ENCODE measurements at regions not wholly inside any gene's neighbourhood (a gene's known extent, or its start where the extent isn't known, plus 50 kb on each side); places are given as distances from the start of the nearest gene placed in this dataset.

DNA sequence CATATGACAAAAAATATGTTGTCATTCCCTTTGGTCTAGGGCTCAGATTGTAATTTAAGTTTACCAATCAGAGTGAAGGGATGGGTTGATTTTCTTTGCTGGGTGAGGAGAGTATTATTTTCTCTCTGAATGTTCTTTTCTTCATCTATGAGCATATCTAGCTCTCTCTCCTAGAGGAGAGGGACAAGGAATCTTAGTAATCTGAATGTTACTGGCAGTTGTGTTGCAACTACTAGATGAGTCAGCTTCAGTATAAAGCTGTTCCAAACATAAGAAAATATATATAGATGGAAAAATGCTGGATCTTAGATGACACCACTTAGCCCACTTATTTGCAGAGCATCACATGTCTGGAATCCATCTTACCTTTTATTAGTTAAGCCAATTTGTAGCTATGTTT lies 259.3 kb downstream of the TUSC1 start:
- BruUV-seq (replicated peaks), result no TSS peak
- no peaks in the 10 kb centered on the region for H3K36me3 ChIP-seq (ENCODE audit: insufficient read depth, low read length, poor library complexity, severe bottlenecking)
- ChIA-PET POLR2A (ENCODE audit: low non-redundant PET) (no interaction called here), CTCF (no interaction called here)
- DNase-seq (ENCODE audit: low spot score), result no peak
- H3K4me3 ChIP-seq (ENCODE audit: low read depth, low read length, poor library complexity, severe bottlenecking), result no peak overlapping the region
- no peaks in the 10 kb centered on the region for H3K9me3 ChIP-seq (ENCODE audit: low read depth, low read length, poor library complexity, severe bottlenecking)
- H3K4me1 ChIP-seq (ENCODE audit: insufficient read depth, low read length, poor library complexity, severe bottlenecking), result no peaks in the 10 kb centered on the region
- no peaks in the 10 kb centered on the region for H3K27me3 ChIP-seq (replicated peaks; ENCODE audit: insufficient read depth, low read depth, low read length, poor library complexity)
- TF ChIP-seq EZH2 (IDR thresholded peaks at IDR 0.05; ENCODE audit: borderline replicate concordance, low read depth, low read length, poor library complexity, severe bottlenecking), result no peak
- TF ChIP-seq, protein P1, sequence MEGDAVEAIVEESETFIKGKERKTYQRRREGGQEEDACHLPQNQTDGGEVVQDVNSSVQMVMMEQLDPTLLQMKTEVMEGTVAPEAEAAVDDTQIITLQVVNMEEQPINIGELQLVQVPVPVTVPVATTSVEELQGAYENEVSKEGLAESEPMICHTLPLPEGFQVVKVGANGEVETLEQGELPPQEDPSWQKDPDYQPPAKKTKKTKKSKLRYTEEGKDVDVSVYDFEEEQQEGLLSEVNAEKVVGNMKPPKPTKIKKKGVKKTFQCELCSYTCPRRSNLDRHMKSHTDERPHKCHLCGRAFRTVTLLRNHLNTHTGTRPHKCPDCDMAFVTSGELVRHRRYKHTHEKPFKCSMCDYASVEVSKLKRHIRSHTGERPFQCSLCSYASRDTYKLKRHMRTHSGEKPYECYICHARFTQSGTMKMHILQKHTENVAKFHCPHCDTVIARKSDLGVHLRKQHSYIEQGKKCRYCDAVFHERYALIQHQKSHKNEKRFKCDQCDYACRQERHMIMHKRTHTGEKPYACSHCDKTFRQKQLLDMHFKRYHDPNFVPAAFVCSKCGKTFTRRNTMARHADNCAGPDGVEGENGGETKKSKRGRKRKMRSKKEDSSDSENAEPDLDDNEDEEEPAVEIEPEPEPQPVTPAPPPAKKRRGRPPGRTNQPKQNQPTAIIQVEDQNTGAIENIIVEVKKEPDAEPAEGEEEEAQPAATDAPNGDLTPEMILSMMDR (conservative IDR thresholded peaks at IDR 0.05; ENCODE audit: low read depth, low read length), result no peak
- intact Hi-C loops (cut with micrococcal nuclease; ENCODE audit: unreplicated experiment), result no loop called here
- H3K27ac ChIP-seq (ENCODE audit: low read depth, low read length, poor library complexity, severe bottlenecking), result no peak overlapping the region

DNA sequence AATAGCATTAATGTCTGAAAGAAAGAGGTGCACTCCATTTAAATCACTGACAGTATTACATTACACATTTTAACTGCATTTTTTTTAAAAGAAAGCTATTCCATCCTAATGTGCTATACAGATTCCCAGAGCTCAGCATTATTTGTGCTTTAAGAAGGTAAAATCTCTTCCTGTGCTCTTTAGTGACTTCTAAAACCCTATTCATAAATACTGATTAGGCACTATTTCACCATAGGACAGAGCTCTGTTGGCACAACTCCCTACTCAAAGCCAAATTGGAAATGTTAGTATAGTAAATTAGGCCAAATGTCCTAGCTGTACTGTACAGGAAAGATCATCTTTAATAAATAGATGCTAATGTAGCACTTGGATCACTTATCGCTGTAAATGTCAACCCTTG lies 262.5 kb downstream of the TUSC1 start:
- DNase-seq (ENCODE audit: low spot score), result no peak
- Histone ChIP-seq H3K27ac (ENCODE audit: low read depth, low read length, poor library complexity, severe bottlenecking) (no peak overlapping the region), H3K4me1 (ENCODE audit: insufficient read depth, low read length, poor library complexity, severe bottlenecking) (no peaks in the 10 kb centered on the region), H3K36me3 (ENCODE audit: insufficient read depth, low read length, poor library complexity, severe bottlenecking) (no peaks in the 10 kb centered on the region), H3K27me3 (replicated peaks; ENCODE audit: insufficient read depth, low read depth, low read length, poor library complexity) (no peaks in the 10 kb centered on the region), H3K4me3 (ENCODE audit: low read depth, low read length, poor library complexity, severe bottlenecking) (no peak overlapping the region), H3K9me3 (ENCODE audit: low read depth, low read length, poor library complexity, severe bottlenecking) (no peaks in the 10 kb centered on the region)
- intact Hi-C loops (cut with micrococcal nuclease; ENCODE audit: unreplicated experiment), result no loop called here
- CTCF ChIA-PET, result no interaction called here
- POLR2A ChIA-PET (ENCODE audit: low non-redundant PET), result no interaction called here
- no TSS peak for BruUV-seq (replicated peaks)
- no peak for TF ChIP-seq EZH2 (IDR thresholded peaks at IDR 0.05; ENCODE audit: borderline replicate concordance, low read depth, low read length, poor library complexity, severe bottlenecking)
- TF ChIP-seq, protein P1 (conservative IDR thresholded peaks at IDR 0.05; ENCODE audit: low read depth, low read length), result no peak

DNA sequence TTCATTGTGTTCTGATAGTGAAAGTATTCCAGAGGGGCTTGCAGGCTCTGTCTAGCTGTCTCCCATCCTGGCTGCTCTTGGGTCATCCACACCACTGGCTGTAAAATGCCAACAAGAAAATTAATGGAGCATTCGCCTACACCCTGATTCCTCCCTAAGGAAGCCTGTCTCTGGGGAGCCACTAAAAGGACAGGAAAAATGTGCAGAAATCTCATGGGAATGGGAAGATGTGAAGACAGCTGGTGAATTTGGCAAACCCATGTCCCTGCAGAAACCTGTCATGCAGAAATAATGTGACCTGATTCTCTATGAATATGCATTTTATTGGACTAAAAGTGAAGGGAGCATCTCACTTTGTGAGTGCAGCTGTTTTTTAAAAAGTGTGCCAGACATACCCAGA lies 265.6 kb downstream of the TUSC1 start:
- Histone ChIP-seq H3K27me3 (replicated peaks; ENCODE audit: insufficient read depth, low read depth, low read length, poor library complexity) (no peaks in the 10 kb centered on the region), H3K4me3 (ENCODE audit: low read depth, low read length, poor library complexity, severe bottlenecking) (no peak overlapping the region), H3K36me3 (ENCODE audit: insufficient read depth, low read length, poor library complexity, severe bottlenecking) (no peaks in the 10 kb centered on the region), H3K4me1 (ENCODE audit: insufficient read depth, low read length, poor library complexity, severe bottlenecking) (no peaks in the 10 kb centered on the region), H3K27ac (ENCODE audit: low read depth, low read length, poor library complexity, severe bottlenecking) (no peak overlapping the region), H3K9me3 (ENCODE audit: low read depth, low read length, poor library complexity, severe bottlenecking) (no peaks in the 10 kb centered on the region)
- no peak for DNase-seq (ENCODE audit: low spot score)
- no peak for TF ChIP-seq EZH2 (IDR thresholded peaks at IDR 0.05; ENCODE audit: borderline replicate concordance, low read depth, low read length, poor library complexity, severe bottlenecking)
- TF ChIP-seq, protein P1 (conservative IDR thresholded peaks at IDR 0.05; ENCODE audit: low read depth, low read length), result no peak
- intact Hi-C loops (cut with micrococcal nuclease; ENCODE audit: unreplicated experiment), result no loop called here
- BruUV-seq (replicated peaks), result no TSS peak
- POLR2A ChIA-PET (ENCODE audit: low non-redundant PET), result no interaction called here
- CTCF ChIA-PET, result no interaction called here

Data from A673 (cell line).